IPS DF 6.9 (cell line): ENCODE measurements at regions not wholly inside any gene's neighbourhood (a gene's known extent, or its start where the extent isn't known, plus 50 kb on each side); places are given as distances from the start of the nearest gene placed in this dataset.
"Not testable (repeated sequence)": the region's sequence is repeated elsewhere in the genome, so short reads cannot be mapped to it uniquely, and the experiment has no call there.

Experiments used
- DNase-seq: peaks from one replicate; pipeline ENCODE4 v3.0.0-alpha.2; 2013; ENCODE audit warnings: low read depth, low spot score
- H3K27ac ChIP-seq: one replicate; pipeline ENCODE4 v1.5.1; 2013; ENCODE audit warnings: low read length, control low read depth
- H3K27me3 ChIP-seq: 2 replicates; pipeline ENCODE4 v1.6.1; 2013; ENCODE audit warnings: mild to moderate bottlenecking, low read length; ENCODE audit not compliant: control insufficient read depth, insufficient read depth
- H3K36me3 ChIP-seq: 2 replicates; pipeline ENCODE4 v1.6.1; 2013; ENCODE audit warnings: low read length; ENCODE audit not compliant: control insufficient read depth, insufficient read depth
- H3K4me1 ChIP-seq: 2 replicates; pipeline ENCODE4 v1.6.1; 2013; ENCODE audit warnings: low read length; ENCODE audit not compliant: control insufficient read depth, insufficient read depth
- H3K4me3 ChIP-seq: 2 replicates; pipeline ENCODE4 v1.5.1; 2013; ENCODE audit warnings: mild to moderate bottlenecking, low read length
- H3K9me3 ChIP-seq: 2 replicates; pipeline ENCODE4 v1.6.1; 2013; ENCODE audit warnings: low read length, inconsistent platforms; ENCODE audit not compliant: control insufficient read depth, insufficient read depth
- WGBS: extraction: QIAGEN DNeasy Blood & Tissue Kit; methylation state at CpG from one replicate; pipeline ENCODE4 v1.1.7; 2013; ENCODE audit warnings: mixed read lengths, missing lambda C conversion rate; ENCODE audit not compliant: insufficient read length, insufficient coverage; 5-methylcytosine and 5-hydroxymethylcytosine counted together

DNA sequence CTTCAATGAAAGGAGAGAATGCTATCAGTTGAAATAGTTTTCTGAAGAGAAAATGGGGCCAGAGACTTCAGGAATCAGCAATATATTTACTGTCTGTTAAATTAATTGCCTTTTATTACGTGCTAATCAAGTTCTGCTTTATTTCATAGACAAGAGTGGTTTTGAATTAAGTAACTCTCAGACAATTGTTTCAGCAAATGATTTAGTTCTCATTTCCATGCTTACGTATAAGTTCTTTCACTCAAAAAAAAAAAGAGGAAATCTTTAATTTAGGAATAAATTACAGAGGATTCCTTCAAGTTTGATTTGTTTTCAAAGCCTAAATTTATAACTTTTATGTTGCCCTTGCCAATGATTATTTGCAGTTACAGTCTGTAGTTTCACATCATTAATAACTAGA, 163.5 kb downstream of the SPATA31A6 start:
- not testable (repeated sequence) for H3K4me3 ChIP-seq, H3K4me1 ChIP-seq, H3K9me3 ChIP-seq, H3K36me3 ChIP-seq, DNase-seq, H3K27ac ChIP-seq, H3K27me3 ChIP-seq
- no CpG with 5 or more reads among the region's 2 CpGs for WGBS

DNA sequence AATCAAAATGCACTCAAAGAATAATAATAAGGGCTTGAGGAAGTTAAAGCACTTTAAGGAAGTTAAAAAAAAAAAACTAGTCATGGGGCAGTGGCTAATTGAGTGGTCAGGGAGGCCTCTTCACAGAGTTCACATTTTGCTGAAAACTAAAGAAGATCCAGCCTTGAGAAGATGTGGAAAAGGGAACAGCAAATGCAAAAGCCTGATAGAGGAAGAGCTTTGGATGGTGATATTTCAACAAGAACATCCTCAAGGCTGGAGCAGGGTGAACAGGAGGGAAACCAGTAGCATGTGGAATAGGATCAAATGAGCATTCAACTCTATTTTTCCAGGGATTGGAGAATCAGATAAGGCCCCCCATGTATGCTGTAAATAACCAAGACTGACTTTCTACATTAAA, 165.7 kb downstream of the SPATA31A6 start:
- H3K4me1 ChIP-seq, H3K9me3 ChIP-seq, H3K27ac ChIP-seq, DNase-seq, H3K4me3 ChIP-seq, H3K27me3 ChIP-seq, H3K36me3 ChIP-seq: not testable (repeated sequence)

DNA sequence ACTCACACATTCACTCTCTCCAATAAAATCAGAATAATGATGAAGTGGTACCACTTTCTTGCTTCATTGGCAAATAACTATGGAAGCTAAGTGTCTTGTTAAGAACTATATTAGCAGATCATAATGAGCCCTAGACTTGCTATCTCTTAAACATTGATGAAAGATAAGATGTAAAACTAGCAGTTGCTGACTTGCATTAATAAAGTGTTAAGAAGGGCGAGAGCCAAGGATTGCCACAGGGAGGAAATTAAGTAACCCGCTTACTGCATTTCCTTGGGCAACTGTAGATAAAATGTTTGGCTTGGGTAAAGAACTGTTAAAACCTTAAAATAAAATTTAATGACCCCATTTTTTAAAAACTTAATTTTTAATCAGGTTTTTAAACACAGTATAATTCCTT, 167.0 kb downstream of the SPATA31A6 start:
- H3K36me3 ChIP-seq, H3K27me3 ChIP-seq, DNase-seq, H3K4me1 ChIP-seq, H3K27ac ChIP-seq, H3K9me3 ChIP-seq, H3K4me3 ChIP-seq: not testable (repeated sequence)
- no CpG with 5 or more reads among the region's 2 CpGs for WGBS

DNA sequence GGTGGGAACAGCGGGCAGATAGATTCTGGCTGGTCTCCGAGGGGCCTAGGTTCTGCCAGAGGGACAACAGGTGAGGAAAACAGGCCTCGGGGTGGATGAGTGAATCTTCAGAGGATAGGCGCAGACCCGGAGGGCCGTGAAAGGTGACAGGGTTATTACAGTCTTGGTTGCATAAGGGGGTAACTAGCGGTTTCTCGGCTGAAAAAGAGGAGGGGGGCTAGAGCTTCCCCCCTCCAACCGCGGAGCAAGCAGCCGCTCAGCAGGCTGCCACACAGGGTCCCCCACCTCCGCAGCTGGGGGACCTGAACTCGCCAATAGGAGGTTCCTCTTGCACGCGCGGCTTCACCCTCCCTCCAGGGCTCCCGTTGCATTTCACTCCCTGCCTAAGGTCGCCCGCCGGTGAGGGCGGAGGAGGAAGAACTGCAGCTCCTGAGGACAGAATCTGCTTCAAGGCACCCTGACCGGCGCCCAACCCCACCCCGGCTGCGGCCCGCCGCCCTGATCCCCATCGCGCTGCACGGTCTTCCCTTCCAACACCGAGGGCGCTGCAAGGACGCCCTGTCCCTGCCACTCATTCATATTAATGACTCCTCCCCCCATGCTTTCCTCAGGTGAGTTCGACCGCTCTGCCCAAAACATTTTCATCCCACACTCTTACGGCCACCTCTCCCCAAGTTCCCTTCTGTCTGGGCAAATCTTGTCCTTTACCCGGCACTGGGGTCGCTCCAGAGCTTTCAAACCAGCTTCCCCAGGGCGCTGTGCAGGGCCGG, 174.3 kb downstream of the SPATA31A6 start:
- not testable (repeated sequence) for H3K4me1 ChIP-seq, H3K27me3 ChIP-seq, H3K27ac ChIP-seq, H3K9me3 ChIP-seq, H3K36me3 ChIP-seq, DNase-seq, H3K4me3 ChIP-seq
- no CpG with 5 or more reads among the region's 40 CpGs for WGBS

DNA sequence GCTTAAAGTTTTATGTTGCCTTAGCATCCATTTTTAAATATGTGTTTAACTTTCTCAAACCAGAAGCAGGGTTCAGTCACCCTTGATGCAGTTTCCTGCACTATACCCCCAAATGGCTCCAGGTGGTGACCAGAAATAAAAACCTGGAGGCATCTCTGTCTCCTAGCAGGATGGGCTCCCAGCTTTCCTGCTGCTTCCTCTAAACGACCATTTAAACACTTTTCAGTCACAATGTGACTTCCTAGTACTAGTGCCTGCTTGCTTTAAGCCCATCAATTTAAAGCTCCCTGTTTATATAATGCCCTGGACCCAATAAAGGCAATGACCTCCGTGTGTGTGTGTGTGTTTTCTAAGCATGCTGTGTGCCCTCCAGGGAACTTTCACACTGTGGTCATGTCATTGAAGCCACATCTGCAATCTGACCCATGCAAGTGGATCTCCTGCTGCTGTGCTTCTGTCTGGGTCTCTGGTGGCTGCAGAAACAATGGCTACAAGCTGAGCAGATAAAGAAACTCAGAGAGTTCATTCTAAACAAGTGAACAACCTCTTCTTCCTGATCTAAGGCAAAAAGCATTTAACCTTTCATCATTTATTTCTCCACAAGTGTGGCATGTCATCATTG, 175.3 kb downstream of the SPATA31A6 start:
- not testable (repeated sequence) for H3K4me1 ChIP-seq, DNase-seq, H3K9me3 ChIP-seq, H3K27me3 ChIP-seq, H3K27ac ChIP-seq, H3K36me3 ChIP-seq, H3K4me3 ChIP-seq
- WGBS, result no CpG with 5 or more reads among the region's 2 CpGs

DNA sequence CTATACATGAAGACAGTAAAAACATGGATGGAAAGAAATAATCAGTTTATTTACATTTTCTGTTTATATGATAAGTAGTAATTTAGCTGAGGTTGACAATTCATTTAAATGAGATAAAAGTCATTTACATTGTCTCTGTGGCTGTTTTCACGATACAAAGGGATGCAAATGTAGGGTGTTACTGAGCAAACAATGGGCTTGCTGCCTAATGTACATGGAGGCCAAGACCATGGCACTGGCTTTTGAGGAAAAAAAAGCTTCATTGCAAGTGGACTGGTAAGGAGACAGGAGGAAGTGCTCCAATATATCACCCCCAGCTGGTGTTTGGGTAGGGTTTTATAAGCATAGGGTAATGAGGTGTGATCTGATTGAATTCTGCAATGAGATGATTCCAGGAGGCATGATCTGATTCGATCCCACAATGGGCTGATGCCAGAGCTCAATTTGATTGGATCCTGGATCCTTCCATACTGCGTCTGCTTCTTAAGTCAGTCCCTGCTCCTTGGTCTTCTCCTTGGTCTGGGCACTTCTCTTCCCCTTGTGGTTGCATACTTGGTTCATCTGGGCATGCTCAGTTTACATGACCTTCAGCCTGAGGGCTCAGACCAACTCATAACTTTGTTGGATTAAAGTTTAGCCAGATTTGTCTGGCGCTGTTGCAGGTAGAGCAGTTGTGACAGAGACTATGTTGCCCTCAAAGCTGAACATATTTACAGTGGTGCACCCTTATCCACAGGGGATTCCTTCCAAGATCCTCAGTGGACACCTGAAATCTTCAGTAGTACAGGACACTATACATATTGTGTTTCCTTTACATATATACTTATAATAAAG, 181.2 kb downstream of the SPATA31A6 start:
- no CpG with 5 or more reads among the region's 4 CpGs for whole genome bisulfite sequencing
- H3K4me1 ChIP-seq, H3K36me3 ChIP-seq, H3K27ac ChIP-seq, H3K27me3 ChIP-seq, DNase-seq, H3K4me3 ChIP-seq, H3K9me3 ChIP-seq: not testable (repeated sequence)

DNA sequence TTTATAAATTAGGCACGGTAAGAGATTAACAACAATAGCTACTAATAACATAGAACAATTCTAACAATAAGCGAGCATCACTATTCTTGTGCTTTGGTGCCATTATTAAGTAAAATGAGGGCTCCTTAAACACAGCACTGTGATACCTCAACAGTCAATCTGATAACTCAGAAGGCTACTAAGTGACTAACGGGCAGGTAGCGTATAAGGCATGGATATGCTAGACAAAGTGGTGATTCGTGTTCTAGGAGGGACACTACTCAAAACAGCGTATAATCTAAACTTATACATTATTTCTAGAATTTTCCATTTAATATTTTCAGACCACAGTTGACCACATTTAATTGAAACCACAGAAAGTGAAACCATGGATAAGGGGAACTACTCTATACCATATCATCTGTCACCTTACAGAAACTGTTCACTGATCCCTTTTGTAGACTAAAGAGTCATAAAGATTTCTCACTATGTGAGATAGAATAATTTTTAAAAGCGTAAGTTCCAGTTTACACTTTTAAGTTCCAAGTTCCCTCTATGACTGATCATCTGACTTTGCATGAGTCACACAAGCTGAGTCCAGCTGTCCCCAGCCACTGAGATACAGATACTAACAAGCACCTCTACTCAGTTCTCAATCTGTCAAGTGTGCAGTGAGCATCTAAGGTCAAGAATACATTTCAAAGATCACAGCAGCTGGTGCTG, 181.9 kb downstream of the SPATA31A6 start:
- H3K9me3 ChIP-seq, H3K27me3 ChIP-seq, H3K27ac ChIP-seq, H3K4me3 ChIP-seq, DNase-seq, H3K4me1 ChIP-seq, H3K36me3 ChIP-seq: not testable (repeated sequence)
- no CpG with 5 or more reads among the region's 7 CpGs for WGBS

GRCh38 chr9:42368279-42368881, 184.9 kb downstream of the SPATA31A6 start:
- H3K27ac ChIP-seq, DNase-seq, H3K27me3 ChIP-seq, H3K9me3 ChIP-seq, H3K4me3 ChIP-seq, H3K4me1 ChIP-seq, H3K36me3 ChIP-seq: not testable (repeated sequence)
- no CpG with 5 or more reads among the region's 1 CpG for WGBS

DNA sequence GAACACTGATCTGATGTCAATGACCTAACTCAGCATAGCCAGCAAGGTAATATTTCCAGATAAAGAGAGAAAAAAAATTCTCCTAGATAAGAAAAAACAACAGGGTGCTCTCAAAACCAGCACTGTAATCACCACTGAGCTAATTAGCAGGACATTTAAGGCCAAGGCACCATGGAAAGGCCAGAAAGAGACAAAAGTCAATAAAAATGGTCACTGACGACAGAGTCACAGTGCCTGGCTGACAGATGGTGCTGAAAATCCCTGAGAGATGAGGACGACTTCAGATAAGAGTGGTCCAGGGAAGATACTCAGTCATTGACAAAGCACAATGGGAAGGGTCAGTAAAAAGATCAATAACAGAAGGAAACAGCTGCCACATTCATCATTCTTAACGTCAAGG, 186.7 kb downstream of the SPATA31A6 start:
- H3K36me3 ChIP-seq, H3K4me1 ChIP-seq, DNase-seq, H3K27me3 ChIP-seq, H3K27ac ChIP-seq, H3K9me3 ChIP-seq, H3K4me3 ChIP-seq: not testable (repeated sequence)
- no CpG with 5 or more reads among the region's 3 CpGs for WGBS

- not testable (repeated sequence) for DNase-seq, H3K9me3 ChIP-seq, H3K36me3 ChIP-seq, H3K27me3 ChIP-seq, H3K4me3 ChIP-seq, H3K27ac ChIP-seq, H3K4me1 ChIP-seq
- no CpG with 5 or more reads among the region's 1 CpG for WGBS
Measured at GRCh38 chr9:42371417-42371816, 188.0 kb downstream of the SPATA31A6 start.
